ENCODE measurements at regions not wholly inside any gene's neighbourhood (a gene's known extent, or its start where the extent isn't known, plus 50 kb on each side); places are given as distances from the start of the nearest gene placed in this dataset.

- 35% methylated on average over 12 of the region's 12 CpGs for WGBS
- H3K27me3 ChIP-seq (replicated peaks; ENCODE audit: insufficient read depth) = no peaks in the 10 kb centered on the region
- no peak for TF ChIP-seq CTCF (IDR thresholded peaks at IDR 0.05)
- TF ChIP-seq POLR2AphosphoS5 (IDR thresholded peaks at IDR 0.05) = no peak
- TF ChIP-seq POLR2A (IDR thresholded peaks at IDR 0.05) = no peak
- DNase-seq (ENCODE audit: low spot score) = no peak
- H3K36me3 ChIP-seq = no peaks in the 10 kb centered on the region
- peak overlapping the region; percentile 64 to 65 for H3K27ac ChIP-seq
- no peaks in the 10 kb centered on the region for H3K9me3 ChIP-seq
- no peak overlapping the region for H3K4me3 ChIP-seq
- H3K4me1 ChIP-seq (replicated peaks) = peaks cover 9% of the 10 kb centered on the region
- intact Hi-C loops (cut with DNase I) = loop anchor here (5.0 kb wide), 1 partner anchor 56 kb away; no protein-coding TSS in a partner anchor
Observed at GRCh38 chr9:682633-683508, 158.6 kb upstream of the DMRT1 start.

- Histone ChIP-seq H3K27ac (peak overlapping the region; percentile 64 to 65), H3K36me3 (no peaks in the 10 kb centered on the region), H3K27me3 (replicated peaks; ENCODE audit: insufficient read depth) (no peaks in the 10 kb centered on the region), H3K4me1 (replicated peaks) (peaks cover 9% of the 10 kb centered on the region), H3K9me3 (no peaks in the 10 kb centered on the region), H3K4me3 (no peak overlapping the region)
- 17% methylated on average over 2 of the region's 2 CpGs for WGBS
- TF ChIP-seq POLR2A (IDR thresholded peaks at IDR 0.05) (no peak), CTCF (IDR thresholded peaks at IDR 0.05) (no peak), POLR2AphosphoS5 (IDR thresholded peaks at IDR 0.05) (no peak)
- no peak for DNase-seq (ENCODE audit: low spot score)
- intact Hi-C loops (cut with DNase I) = loop anchor here (5.0 kb wide), 1 partner anchor 56 kb away; no protein-coding TSS in a partner anchor
Observed at GRCh38 chr9:683509-684021, 157.9 kb upstream of the DMRT1 start.

- no peaks in the 10 kb centered on the region for H3K27me3 ChIP-seq (replicated peaks; ENCODE audit: insufficient read depth)
- intact Hi-C loops (cut with DNase I) = loop anchor here (5.0 kb wide), 1 partner anchor 57 kb away; no protein-coding TSS in a partner anchor
- peak overlapping the region; percentile 64 to 65 for H3K27ac ChIP-seq
- no peaks in the 10 kb centered on the region for H3K36me3 ChIP-seq
- H3K4me3 ChIP-seq = peak overlapping the region; percentile 7 to 14
- peak; percentile 21 for TF ChIP-seq POLR2A (IDR thresholded peaks at IDR 0.05)
- no peak for TF ChIP-seq CTCF (IDR thresholded peaks at IDR 0.05)
- peak; percentile 73 for TF ChIP-seq POLR2AphosphoS5 (IDR thresholded peaks at IDR 0.05)
- 15% methylated on average over 9 of the region's 9 CpGs for WGBS
- DNase-seq (ENCODE audit: low spot score) = peak; percentile 43
- H3K4me1 ChIP-seq (replicated peaks) = peaks cover 9% of the 10 kb centered on the region
- no peaks in the 10 kb centered on the region for H3K9me3 ChIP-seq
Observed at GRCh38 chr9:684054-684890, 157.2 kb upstream of the DMRT1 start.

- H3K27me3 ChIP-seq (replicated peaks; ENCODE audit: insufficient read depth) = no peaks in the 10 kb centered on the region
- H3K4me1 ChIP-seq (replicated peaks) = peaks cover 9% of the 10 kb centered on the region
- H3K36me3 ChIP-seq = no peaks in the 10 kb centered on the region
- H3K4me3 ChIP-seq = peak overlapping the region; percentile 7 to 14
- H3K27ac ChIP-seq = peak overlapping the region; percentile 64 to 65
- intact Hi-C loops (cut with DNase I) = loop anchor here (5.0 kb wide), 2 partner anchors 57 to 58 kb away; no protein-coding TSS in a partner anchor
- WGBS = 13% methylated on average over 4 of the region's 4 CpGs
- H3K9me3 ChIP-seq = no peaks in the 10 kb centered on the region
- DNase-seq (ENCODE audit: low spot score) = no peak
- TF ChIP-seq CTCF (IDR thresholded peaks at IDR 0.05) (no peak), POLR2A (IDR thresholded peaks at IDR 0.05) (no peak), POLR2AphosphoS5 (IDR thresholded peaks at IDR 0.05) (no peak)
Observed at GRCh38 chr9:684941-685340, 156.6 kb upstream of the DMRT1 start.

All from prostate gland (tissue), 2 donors.